ENCODE measurements at regions not wholly inside any gene's neighbourhood (a gene's known extent, or its start where the extent isn't known, plus 50 kb on each side); places are given as distances from the start of the nearest gene placed in this dataset.

DNA sequence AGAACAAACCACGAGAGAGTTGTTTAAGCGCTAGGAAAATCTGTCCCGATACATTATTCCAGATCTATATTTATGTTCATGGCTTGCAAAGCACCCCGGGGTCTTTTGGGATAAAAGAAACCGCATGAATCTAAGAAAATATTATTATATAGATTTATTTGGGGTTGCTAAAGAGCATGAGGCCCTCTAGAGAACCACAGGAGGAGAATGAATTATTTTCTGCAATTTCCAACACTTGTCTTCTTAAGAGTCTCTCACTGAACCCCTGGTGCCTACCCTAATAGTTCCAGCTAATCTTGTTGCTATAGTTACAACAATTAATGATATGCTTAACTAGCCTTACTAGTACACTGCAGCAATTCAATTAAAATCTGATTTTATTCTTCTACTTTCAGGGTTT lies 79.6 kb downstream of the ARRDC4 start:
- Histone ChIP-seq H3K9me3 (no peaks in the 10 kb centered on the region), H3K4me3 (no peak overlapping the region), H3K36me3 (ENCODE audit: low read depth) (no peaks in the 10 kb centered on the region), H3K4me1 (ENCODE audit: low read depth) (no peaks in the 10 kb centered on the region)
- intact Hi-C loops (cut with DNase I, micrococcal nuclease) = no loop called here
- TF ChIP-seq, protein P1, sequence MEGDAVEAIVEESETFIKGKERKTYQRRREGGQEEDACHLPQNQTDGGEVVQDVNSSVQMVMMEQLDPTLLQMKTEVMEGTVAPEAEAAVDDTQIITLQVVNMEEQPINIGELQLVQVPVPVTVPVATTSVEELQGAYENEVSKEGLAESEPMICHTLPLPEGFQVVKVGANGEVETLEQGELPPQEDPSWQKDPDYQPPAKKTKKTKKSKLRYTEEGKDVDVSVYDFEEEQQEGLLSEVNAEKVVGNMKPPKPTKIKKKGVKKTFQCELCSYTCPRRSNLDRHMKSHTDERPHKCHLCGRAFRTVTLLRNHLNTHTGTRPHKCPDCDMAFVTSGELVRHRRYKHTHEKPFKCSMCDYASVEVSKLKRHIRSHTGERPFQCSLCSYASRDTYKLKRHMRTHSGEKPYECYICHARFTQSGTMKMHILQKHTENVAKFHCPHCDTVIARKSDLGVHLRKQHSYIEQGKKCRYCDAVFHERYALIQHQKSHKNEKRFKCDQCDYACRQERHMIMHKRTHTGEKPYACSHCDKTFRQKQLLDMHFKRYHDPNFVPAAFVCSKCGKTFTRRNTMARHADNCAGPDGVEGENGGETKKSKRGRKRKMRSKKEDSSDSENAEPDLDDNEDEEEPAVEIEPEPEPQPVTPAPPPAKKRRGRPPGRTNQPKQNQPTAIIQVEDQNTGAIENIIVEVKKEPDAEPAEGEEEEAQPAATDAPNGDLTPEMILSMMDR (IDR thresholded peaks at IDR 0.05) = no peak
- ATAC-seq (no peak), DNase-seq (no peak)

DNA sequence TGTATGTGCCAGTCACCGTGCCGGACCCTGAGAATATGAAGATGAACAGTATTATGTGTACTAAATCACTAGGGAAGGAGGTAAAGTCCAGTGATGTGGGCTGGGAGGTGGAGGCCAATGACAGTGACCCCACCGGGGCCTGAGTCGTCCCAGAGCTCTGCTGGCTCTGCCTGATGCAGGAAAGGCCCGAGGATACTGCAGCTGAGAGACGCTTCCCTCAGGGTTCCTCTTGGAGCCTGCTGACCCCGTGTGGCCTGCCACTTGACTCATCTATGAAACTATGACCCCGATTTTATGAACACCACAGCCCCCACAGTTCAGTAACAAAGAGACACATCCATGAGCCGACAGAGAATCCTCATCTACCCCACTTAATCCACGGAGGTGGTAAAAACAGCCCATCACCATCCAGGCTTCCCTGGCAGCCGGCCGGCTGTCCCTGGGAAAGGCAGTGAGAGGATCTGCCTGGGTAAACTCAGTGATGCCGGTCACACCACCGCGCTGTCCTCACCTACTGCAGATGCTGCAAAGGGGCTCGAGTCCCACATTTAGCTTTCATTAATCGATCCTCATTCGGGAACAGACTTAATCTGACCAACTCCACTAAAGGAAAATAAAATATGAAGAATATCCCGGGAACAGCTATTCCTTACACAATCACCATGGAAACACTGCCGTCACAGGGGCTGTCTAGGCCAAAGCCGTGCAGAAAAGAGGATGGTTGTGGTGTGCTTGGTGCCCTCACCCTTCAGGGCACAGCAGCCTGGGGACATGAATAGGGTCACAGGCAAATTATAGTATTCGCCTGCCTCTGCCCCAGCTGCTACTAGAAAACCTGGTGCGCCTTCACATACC lies 82.9 kb downstream of the ARRDC4 start:
- intact Hi-C loops (cut with DNase I, micrococcal nuclease) = no loop called here
- Histone ChIP-seq H3K9me3 (no peaks in the 10 kb centered on the region), H3K4me1 (ENCODE audit: low read depth) (no peaks in the 10 kb centered on the region), H3K4me3 (no peak overlapping the region), H3K36me3 (ENCODE audit: low read depth) (no peaks in the 10 kb centered on the region)
- DNase-seq (peak in 1 of 3 donors; percentile 11), ATAC-seq (no peak)
- TF ChIP-seq, protein P1 (IDR thresholded peaks at IDR 0.05) = no peak

DNA sequence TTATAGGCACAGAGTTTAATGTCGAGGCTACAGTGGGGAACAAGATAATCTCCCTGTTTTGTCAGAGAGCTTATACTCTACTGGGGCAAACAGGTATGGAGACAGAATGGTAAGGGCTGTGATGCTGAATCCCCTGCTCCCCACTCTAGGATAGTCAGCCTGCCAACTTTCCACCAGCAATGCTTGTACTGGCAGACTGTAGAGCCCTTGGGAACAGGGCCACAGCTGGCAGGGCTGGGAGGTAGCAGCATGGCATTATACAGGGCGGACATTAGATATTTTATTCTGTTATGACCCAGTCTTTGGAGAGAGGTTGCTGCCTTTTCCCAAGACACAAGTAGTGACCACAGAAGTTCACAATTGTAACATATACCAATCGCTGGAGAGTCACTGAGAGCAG lies 91.2 kb downstream of the ARRDC4 start:
- no peak overlapping the region for H3K4me3 ChIP-seq
- no peaks in the 10 kb centered on the region for H3K4me1 ChIP-seq (ENCODE audit: low read depth)
- no peaks in the 10 kb centered on the region for H3K36me3 ChIP-seq (ENCODE audit: low read depth)
- no peak for ATAC-seq
- DNase-seq = no peak
- TF ChIP-seq, protein P1 (IDR thresholded peaks at IDR 0.05) = no peak
- peaks cover 3% of the 10 kb centered on the region for H3K9me3 ChIP-seq
- intact Hi-C loops (cut with DNase I, micrococcal nuclease) = no loop called here

DNA sequence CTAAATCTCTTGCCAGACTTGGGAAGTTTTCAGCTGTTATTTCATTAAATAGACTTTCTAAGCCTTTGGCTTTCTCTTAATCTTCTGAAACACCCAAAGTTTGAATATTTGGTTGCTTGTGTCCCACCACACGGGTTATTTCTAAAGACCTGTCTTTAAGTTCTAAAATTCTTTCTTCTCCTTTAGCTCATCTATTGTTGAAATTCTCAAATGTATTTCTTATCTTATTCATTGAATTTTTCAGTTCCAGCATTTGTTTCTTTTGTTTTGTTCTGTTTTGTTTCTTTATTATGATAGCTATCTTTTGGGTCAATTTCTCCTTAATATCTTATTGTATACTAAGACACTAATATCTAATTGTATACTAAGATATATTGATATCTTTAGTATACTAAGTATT lies 97.0 kb downstream of the ARRDC4 start:
- TF ChIP-seq, protein P1 (IDR thresholded peaks at IDR 0.05) = no peak
- Histone ChIP-seq H3K4me1 (ENCODE audit: low read depth) (no peaks in the 10 kb centered on the region), H3K36me3 (ENCODE audit: low read depth) (no peaks in the 10 kb centered on the region), H3K9me3 (peaks cover 15% of the 10 kb centered on the region), H3K4me3 (no peak overlapping the region)
- intact Hi-C loops (cut with DNase I, micrococcal nuclease) = no loop called here
- ATAC-seq (no peak), DNase-seq (no peak)

DNA sequence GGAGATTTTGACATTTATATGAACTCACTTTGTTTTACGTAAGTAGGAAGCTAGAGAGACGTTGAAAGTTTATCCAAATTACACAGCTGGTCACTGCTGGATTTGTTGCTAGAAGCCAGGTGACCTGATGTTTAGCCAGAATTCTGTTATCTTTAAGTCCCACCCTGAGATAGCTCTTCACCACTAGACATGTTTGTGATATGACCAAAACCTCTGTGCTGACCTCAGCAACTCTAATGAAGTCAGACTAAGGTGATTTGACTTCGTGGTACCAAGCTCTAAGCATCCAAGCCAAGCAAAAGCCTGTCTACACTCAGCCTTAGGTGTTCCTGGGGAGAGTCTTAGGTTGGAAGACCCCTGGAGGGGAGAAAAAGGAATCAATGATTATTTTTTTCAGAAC lies 102.4 kb downstream of the ARRDC4 start:
- DNase-seq (no peak), ATAC-seq (no peak)
- intact Hi-C loops (cut with DNase I, micrococcal nuclease) = no loop called here
- no peak overlapping the region for H3K4me3 ChIP-seq
- no peaks in the 10 kb centered on the region for H3K4me1 ChIP-seq (ENCODE audit: low read depth)
- peaks cover under 1% of the 10 kb centered on the region for H3K9me3 ChIP-seq
- H3K36me3 ChIP-seq (ENCODE audit: low read depth) = no peaks in the 10 kb centered on the region
- TF ChIP-seq, protein P1 (IDR thresholded peaks at IDR 0.05) = no peak
